ENCODE measurements at regions not wholly inside any gene's neighbourhood (a gene's known extent, or its start where the extent isn't known, plus 50 kb on each side); places are given as distances from the start of the nearest gene placed in this dataset.
A peak's percentile ranks its signal among the peaks of the same experiment; 100 is the strongest.

DNA sequence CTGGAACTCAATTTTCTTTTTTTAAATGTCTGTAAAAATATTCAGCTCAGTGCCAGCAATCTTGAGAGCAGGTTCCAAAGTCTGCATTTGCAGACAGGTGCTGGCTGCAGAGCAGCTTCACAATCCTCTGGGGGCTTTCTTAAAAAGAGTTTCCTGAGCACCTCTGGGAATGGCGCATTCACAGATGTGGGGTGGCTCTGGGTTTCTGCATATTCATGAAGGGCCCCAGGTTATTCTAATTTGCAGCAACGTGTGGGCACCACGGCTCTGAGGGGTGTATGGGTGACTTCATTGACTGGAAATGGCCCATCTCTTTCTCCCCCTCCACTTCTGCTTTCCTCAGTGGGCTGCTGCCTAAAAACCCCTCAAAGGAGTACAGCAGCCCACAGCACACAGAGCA lies 225.0 kb upstream of the APCDD1 start:
- no peaks in the 10 kb centered on the region for H3K4me1 ChIP-seq (ENCODE audit: low read depth)
- TF ChIP-seq CTCF (IDR thresholded peaks at IDR 0.05; ENCODE audit: low read depth, low read length), result no peak
- no peaks in the 10 kb centered on the region for H3K27me3 ChIP-seq
- no peaks in the 10 kb centered on the region for H3K36me3 ChIP-seq
- DNase-seq (ENCODE audit: low read depth in 1 of 2, low spot score in 1 of 2), result no peak
- H3K9me3 ChIP-seq (ENCODE audit: low read depth), result no peaks in the 10 kb centered on the region
- no peak overlapping the region for H3K27ac ChIP-seq
- H3K4me3 ChIP-seq, result no peak overlapping the region

GRCh38 chr18:10230072-10230471 lies 224.4 kb upstream of the APCDD1 start:
- Histone ChIP-seq H3K4me3 (no peak overlapping the region), H3K27me3 (no peaks in the 10 kb centered on the region), H3K9me3 (ENCODE audit: low read depth) (no peaks in the 10 kb centered on the region), H3K27ac (no peak overlapping the region), H3K36me3 (no peaks in the 10 kb centered on the region), H3K4me1 (ENCODE audit: low read depth) (no peaks in the 10 kb centered on the region)
- peak in 1 of 2 donors; percentile 89 for DNase-seq (ENCODE audit: low read depth in 1 of 2, low spot score in 1 of 2)
- peak; percentile 29 for TF ChIP-seq CTCF (IDR thresholded peaks at IDR 0.05; ENCODE audit: low read depth, low read length)

DNA sequence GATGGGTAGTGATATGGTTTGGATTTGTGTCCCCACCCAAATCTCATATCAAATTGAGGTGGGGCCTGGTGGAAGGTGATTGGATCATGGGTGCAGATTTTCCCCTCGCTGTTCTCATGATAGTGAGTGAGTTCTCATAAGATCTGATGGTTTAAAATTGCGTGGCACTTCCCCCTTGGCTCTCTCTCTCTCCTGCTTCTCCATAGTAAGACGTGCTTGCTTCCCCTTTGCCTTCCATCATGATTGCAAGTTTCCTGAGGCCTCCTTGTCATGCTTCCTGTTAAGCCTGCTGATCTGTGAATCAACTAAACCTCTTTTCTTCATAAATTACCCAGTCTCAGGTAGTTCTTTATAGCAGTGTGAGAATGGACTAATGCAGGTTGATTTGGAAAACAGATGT lies 223.2 kb upstream of the APCDD1 start:
- no peaks in the 10 kb centered on the region for H3K27me3 ChIP-seq
- no peak for DNase-seq (ENCODE audit: low read depth in 1 of 2, low spot score in 1 of 2)
- no peaks in the 10 kb centered on the region for H3K4me1 ChIP-seq (ENCODE audit: low read depth)
- H3K36me3 ChIP-seq, result no peaks in the 10 kb centered on the region
- no peak overlapping the region for H3K4me3 ChIP-seq
- no peaks in the 10 kb centered on the region for H3K9me3 ChIP-seq (ENCODE audit: low read depth)
- H3K27ac ChIP-seq, result no peak overlapping the region
- no peak for TF ChIP-seq CTCF (IDR thresholded peaks at IDR 0.05; ENCODE audit: low read depth, low read length)

DNA sequence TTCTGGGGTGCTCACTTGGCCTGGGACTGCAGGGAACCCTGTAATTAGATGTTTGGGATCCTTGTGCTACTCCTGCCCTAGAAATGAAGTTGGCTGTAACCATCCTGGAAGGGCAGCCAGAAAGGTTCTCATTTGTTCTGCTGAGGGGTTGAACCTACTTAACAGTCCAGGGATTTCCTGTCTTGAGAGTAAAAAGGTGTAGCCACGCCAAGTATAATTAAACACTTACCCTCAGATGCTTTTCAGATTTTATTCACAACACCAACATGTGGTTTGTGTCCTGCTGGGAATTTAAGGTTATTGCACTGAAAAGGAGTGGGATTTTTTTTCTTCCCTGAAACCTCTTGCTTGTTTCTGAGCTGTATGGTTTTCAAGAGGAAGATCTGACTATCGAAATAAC lies 222.4 kb upstream of the APCDD1 start:
- Histone ChIP-seq H3K27me3 (no peaks in the 10 kb centered on the region), H3K9me3 (ENCODE audit: low read depth) (no peaks in the 10 kb centered on the region), H3K36me3 (no peaks in the 10 kb centered on the region), H3K27ac (no peak overlapping the region), H3K4me1 (ENCODE audit: low read depth) (no peaks in the 10 kb centered on the region), H3K4me3 (no peak overlapping the region)
- no peak for DNase-seq (ENCODE audit: low read depth in 1 of 2, low spot score in 1 of 2)
- no peak for TF ChIP-seq CTCF (IDR thresholded peaks at IDR 0.05; ENCODE audit: low read depth, low read length)

- no peaks in the 10 kb centered on the region for H3K36me3 ChIP-seq
- H3K4me1 ChIP-seq (ENCODE audit: low read depth), result no peaks in the 10 kb centered on the region
- TF ChIP-seq CTCF (IDR thresholded peaks at IDR 0.05; ENCODE audit: low read depth, low read length), result no peak
- no peak overlapping the region for H3K4me3 ChIP-seq
- no peaks in the 10 kb centered on the region for H3K9me3 ChIP-seq (ENCODE audit: low read depth)
- no peak overlapping the region for H3K27ac ChIP-seq
- H3K27me3 ChIP-seq, result no peaks in the 10 kb centered on the region
- no peak for DNase-seq (ENCODE audit: low read depth in 1 of 2, low spot score in 1 of 2)
Measured at GRCh38 chr18:10233082-10233875, 221.2 kb upstream of the APCDD1 start.

Measured in cardiac muscle cell (in vitro differentiated cells and primary cell).